ENCODE measurements at regions not wholly inside any gene's neighbourhood (a gene's known extent, or its start where the extent isn't known, plus 50 kb on each side); places are given as distances from the start of the nearest gene placed in this dataset.

GRCh38 chr14:101196051-101196712 lies 292.7 kb upstream of the RTL1 start:
- intact Hi-C loops (cut with micrococcal nuclease) = no loop called here
- no peak overlapping the region for H3K4me3 ChIP-seq (ENCODE audit: low read length)
- H3K4me1 Mint-ChIP-seq = no peaks in the 10 kb centered on the region
- H3K9me3 ChIP-seq (ENCODE audit: control insufficient read depth, insufficient read depth, low read length) = no peaks in the 10 kb centered on the region
- H3K27ac Mint-ChIP-seq = no peak overlapping the region
- no peaks in the 10 kb centered on the region for H3K4me1 ChIP-seq (ENCODE audit: control insufficient read depth, insufficient read depth, low read length)
- H3K9me3 Mint-ChIP-seq = no peaks in the 10 kb centered on the region
- H3K27me3 Mint-ChIP-seq (ENCODE audit: low read depth in 2 of 2) = no peaks in the 10 kb centered on the region
- no peaks in the 10 kb centered on the region for H3K36me3 ChIP-seq (ENCODE audit: control insufficient read depth, insufficient read depth, low read length)
- WGBS (ENCODE audit: insufficient coverage) = 81% methylated on average over 6 of the region's 11 CpGs
- H3K36me3 Mint-ChIP-seq = no peaks in the 10 kb centered on the region
- TF ChIP-seq, protein P1, sequence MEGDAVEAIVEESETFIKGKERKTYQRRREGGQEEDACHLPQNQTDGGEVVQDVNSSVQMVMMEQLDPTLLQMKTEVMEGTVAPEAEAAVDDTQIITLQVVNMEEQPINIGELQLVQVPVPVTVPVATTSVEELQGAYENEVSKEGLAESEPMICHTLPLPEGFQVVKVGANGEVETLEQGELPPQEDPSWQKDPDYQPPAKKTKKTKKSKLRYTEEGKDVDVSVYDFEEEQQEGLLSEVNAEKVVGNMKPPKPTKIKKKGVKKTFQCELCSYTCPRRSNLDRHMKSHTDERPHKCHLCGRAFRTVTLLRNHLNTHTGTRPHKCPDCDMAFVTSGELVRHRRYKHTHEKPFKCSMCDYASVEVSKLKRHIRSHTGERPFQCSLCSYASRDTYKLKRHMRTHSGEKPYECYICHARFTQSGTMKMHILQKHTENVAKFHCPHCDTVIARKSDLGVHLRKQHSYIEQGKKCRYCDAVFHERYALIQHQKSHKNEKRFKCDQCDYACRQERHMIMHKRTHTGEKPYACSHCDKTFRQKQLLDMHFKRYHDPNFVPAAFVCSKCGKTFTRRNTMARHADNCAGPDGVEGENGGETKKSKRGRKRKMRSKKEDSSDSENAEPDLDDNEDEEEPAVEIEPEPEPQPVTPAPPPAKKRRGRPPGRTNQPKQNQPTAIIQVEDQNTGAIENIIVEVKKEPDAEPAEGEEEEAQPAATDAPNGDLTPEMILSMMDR (IDR thresholded peaks at IDR 0.05) = no peak
- H3K27me3 ChIP-seq (ENCODE audit: control insufficient read depth, insufficient read depth, low read length) = no peaks in the 10 kb centered on the region
- H3K27ac ChIP-seq (ENCODE audit: low read length) = no peak overlapping the region
- H3K4me3 Mint-ChIP-seq = no peak overlapping the region
- DNase-seq = no peak
- no peak for ATAC-seq

- Histone ChIP-seq H3K4me1 (ENCODE audit: control insufficient read depth, insufficient read depth, low read length) (no peaks in the 10 kb centered on the region), H3K27me3 (ENCODE audit: control insufficient read depth, insufficient read depth, low read length) (no peaks in the 10 kb centered on the region), H3K27ac (ENCODE audit: low read length) (no peak overlapping the region), H3K9me3 (ENCODE audit: control insufficient read depth, insufficient read depth, low read length) (no peaks in the 10 kb centered on the region), H3K4me3 (ENCODE audit: low read length) (no peak overlapping the region), H3K36me3 (ENCODE audit: control insufficient read depth, insufficient read depth, low read length) (no peaks in the 10 kb centered on the region)
- no peaks in the 10 kb centered on the region for H3K27me3 Mint-ChIP-seq (ENCODE audit: low read depth in 2 of 2)
- TF ChIP-seq, protein P1 (IDR thresholded peaks at IDR 0.05) = no peak
- H3K4me3 Mint-ChIP-seq = no peak overlapping the region
- 84% methylated on average over 10 of the region's 11 CpGs for WGBS (ENCODE audit: insufficient coverage)
- no peaks in the 10 kb centered on the region for H3K4me1 Mint-ChIP-seq
- DNase-seq (peak in 1 of 2 donors; percentile 6), ATAC-seq (no peak)
- H3K36me3 Mint-ChIP-seq = no peaks in the 10 kb centered on the region
- intact Hi-C loops (cut with micrococcal nuclease) = no loop called here
- no peak overlapping the region for H3K27ac Mint-ChIP-seq
- H3K9me3 Mint-ChIP-seq = no peaks in the 10 kb centered on the region
Observed at GRCh38 chr14:101196795-101197590, 293.5 kb upstream of the RTL1 start.

DNA sequence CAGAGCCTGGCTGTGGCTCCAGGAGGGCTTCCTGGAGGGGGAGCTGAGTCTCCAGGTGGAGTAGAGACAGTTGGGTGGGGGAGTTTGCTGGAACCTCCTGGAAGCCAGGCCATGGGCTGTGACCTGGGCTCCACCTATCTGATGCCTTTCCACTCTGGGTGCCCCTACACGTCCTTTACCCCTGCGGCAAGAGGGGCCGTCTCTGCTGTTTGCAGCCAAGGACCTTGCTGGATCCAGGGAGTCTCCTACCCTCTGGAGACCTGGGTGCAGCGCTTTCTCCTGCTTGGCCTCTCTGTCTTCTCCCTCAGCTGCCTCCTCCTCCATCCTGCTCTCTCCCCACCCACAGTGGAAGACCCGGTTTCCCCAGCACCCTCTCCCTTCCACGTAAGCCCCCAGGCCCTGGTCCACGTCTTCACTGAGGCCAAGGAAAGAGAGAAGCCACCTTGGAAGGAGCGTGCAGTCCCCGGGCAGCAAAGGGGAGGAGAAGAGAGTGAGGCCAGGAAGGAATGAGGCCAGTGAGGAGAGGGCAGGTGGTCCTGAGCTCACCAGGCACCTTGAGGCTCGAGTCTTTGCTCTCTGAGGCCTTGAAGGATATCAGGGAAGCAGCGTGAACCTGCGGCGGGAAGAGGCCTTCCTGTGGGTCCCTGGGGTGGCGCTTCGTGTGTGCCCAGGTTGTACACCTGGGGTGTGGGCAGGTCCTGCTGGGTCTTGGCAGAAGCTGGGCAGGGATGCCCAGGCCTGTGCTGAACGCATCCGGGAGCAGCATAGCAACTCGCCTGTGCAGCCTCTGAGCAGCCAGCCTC lies 294.3 kb upstream of the RTL1 start:
- intact Hi-C loops (cut with micrococcal nuclease) = no loop called here
- Histone ChIP-seq H3K4me3 (ENCODE audit: low read length) (no peak overlapping the region), H3K27me3 (ENCODE audit: control insufficient read depth, insufficient read depth, low read length) (no peaks in the 10 kb centered on the region), H3K9me3 (ENCODE audit: control insufficient read depth, insufficient read depth, low read length) (no peaks in the 10 kb centered on the region), H3K36me3 (ENCODE audit: control insufficient read depth, insufficient read depth, low read length) (no peaks in the 10 kb centered on the region), H3K4me1 (ENCODE audit: control insufficient read depth, insufficient read depth, low read length) (no peaks in the 10 kb centered on the region), H3K27ac (ENCODE audit: low read length) (no peak overlapping the region)
- no peaks in the 10 kb centered on the region for H3K4me1 Mint-ChIP-seq
- peak in 1 of 2 donors; percentile 9 for DNase-seq
- TF ChIP-seq, protein P1 (IDR thresholded peaks at IDR 0.05) = no peak
- no peaks in the 10 kb centered on the region for H3K27me3 Mint-ChIP-seq (ENCODE audit: low read depth in 2 of 2)
- H3K27ac Mint-ChIP-seq = no peak overlapping the region
- H3K4me3 Mint-ChIP-seq = no peak overlapping the region
- no peaks in the 10 kb centered on the region for H3K9me3 Mint-ChIP-seq
- H3K36me3 Mint-ChIP-seq = no peaks in the 10 kb centered on the region
- peak in 1 of 3 donors; percentile 19 for ATAC-seq
- 90% methylated on average over 18 of the region's 18 CpGs for WGBS (ENCODE audit: insufficient coverage)
